ENCODE measurements at regions not wholly inside any gene's neighbourhood (a gene's known extent, or its start where the extent isn't known, plus 50 kb on each side); places are given as distances from the start of the nearest gene placed in this dataset.
"Not testable (repeated sequence)": the region's sequence is repeated elsewhere in the genome, so short reads cannot be mapped to it uniquely, and the experiment has no call there.

DNA sequence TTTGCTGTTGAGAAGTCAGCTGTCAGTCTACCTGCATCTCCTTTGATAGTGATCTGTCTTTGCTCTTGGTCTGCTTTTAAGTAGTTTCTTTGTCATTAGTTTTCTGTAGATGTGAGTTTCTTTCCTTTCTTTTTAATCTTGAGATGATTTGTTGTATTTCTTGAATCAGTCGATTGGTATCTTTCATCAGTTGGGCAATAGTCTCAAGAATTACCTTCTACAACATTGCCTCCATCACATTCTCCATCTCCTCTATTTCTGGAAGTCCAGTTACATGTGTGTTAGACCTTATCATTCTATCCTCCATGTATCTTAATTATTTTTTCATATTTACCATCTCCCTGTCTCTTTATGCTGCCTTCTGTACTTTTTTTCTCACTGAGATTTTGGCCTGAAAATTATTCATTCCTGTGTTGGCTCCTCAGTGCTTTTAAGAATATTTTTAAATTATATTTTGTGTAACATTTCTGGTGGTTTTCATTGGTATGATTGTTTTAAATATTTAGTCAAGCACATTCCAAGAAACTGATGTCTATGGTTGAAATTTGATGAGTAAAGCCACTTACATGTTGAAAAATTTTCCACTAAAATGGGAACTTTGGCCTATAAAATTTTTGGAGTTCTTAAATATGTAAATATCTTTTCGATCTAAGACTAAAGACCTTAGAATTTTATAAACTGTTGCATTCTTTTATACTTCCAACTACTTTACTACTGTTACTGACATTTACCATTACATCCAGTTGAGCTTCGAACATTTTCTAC lies 239.5 kb upstream of the MGAT5 start:
- DNase-seq (ENCODE audit: low spot score) = no peak

- no peak for DNase-seq (ENCODE audit: low spot score)
Observed at GRCh38 chr2:134019871-134020270, 234.0 kb upstream of the MGAT5 start.

DNA sequence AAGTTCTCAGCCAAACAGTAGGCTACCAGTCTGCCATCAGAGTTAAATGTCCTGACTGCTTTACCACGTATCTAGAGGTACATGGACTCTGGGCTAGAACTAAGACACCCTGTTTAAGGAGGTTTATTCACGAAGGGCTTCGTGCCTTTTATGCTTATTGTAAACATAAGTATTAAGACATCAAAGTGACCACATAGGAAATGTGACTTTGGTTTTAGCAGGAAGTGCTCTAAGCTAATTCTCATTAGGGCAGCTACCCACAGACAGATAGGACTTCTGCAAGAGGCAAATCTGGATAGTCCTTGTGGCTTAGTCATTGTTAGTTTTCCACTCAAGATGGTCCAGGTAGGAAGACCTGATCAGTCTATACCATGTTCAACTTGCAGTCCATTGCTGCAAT lies 233.3 kb upstream of the MGAT5 start:
- no peak for DNase-seq (ENCODE audit: low spot score)

- no peak for DNase-seq (ENCODE audit: low spot score)
Observed at GRCh38 chr2:134021830-134022524, 231.9 kb upstream of the MGAT5 start.

DNA sequence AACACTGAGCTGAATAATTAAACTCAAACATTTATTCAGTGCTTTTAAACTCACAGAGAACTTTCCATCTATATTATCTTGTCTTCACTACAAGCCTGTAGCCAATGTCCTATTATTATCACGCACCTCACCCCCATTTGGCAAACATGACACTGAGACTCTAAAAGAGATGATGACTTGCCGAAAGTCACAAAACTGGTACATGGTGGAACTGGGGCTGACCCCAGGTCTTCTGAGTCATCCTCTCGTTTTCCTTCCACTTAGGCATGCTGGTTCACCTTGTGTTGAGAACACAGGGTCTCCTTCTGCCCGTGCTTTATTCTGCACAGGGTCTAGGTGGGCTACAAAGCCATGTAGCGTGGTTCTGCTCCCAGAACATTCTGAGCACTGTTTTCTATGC lies 230.0 kb upstream of the MGAT5 start:
- no peak for DNase-seq (ENCODE audit: low spot score)

GRCh38 chr2:134027980-134028379 lies 225.9 kb upstream of the MGAT5 start:
- DNase-seq (ENCODE audit: low spot score) = no peak

- DNase-seq (ENCODE audit: low spot score) = peak; percentile 46
Observed at GRCh38 chr2:134029418-134029817, 224.5 kb upstream of the MGAT5 start.

DNA sequence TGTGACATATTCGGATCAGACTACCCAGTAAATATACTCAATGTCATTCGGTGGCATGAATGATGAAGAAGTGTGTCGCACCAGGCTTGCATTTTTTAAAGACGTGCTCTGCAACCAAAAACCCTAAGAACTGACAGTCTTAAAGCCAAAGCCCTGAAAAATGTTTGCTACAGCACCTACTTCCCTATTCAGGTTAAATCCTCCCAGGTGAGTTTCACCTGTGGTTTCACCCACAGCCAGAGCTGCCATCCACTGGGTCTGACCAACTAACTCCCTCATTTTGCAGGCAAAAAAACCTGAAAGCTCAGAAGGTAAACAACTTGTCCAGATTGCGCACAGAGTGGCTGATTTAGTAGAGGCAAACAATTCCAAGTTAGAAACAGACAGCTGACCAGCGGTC lies 222.3 kb upstream of the MGAT5 start:
- DNase-seq (ENCODE audit: low spot score) = no peak

DNA sequence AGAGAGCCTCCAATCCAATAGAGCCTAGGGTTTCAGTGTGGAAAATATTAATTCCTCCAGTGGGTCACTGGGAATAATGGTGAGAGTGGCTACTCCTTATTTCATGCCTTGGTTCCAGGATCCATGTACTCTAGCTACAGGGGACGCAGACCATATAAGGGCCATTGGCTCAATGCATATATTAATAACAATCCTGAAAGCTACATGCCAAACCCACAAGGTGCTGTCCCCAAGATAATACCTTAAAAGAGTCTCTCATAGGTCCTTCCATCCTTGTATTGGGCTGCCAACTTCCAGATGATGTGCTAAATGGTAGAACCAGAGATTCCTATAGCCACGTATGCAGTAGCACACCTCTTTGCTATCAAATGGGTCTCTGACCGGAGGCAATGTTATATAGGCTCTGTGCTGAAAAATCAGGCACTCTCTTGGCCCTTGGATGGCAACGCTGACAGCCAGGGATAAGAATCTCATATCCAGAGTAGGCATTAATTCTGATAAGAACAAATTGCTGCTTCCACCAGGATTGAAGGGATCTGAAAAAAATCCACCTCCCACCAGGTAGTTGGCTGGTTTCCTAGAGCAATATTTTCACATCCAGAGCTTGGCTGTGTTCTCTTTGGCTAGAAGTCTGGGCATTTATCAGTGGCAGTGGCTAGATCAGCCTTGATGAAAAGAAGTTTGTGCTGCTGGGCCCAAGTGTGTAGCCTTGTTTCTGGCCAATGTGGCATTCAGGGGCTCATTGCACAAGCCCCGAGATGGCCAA lies 218.1 kb upstream of the MGAT5 start:
- no peak for DNase-seq (ENCODE audit: low spot score)

DNA sequence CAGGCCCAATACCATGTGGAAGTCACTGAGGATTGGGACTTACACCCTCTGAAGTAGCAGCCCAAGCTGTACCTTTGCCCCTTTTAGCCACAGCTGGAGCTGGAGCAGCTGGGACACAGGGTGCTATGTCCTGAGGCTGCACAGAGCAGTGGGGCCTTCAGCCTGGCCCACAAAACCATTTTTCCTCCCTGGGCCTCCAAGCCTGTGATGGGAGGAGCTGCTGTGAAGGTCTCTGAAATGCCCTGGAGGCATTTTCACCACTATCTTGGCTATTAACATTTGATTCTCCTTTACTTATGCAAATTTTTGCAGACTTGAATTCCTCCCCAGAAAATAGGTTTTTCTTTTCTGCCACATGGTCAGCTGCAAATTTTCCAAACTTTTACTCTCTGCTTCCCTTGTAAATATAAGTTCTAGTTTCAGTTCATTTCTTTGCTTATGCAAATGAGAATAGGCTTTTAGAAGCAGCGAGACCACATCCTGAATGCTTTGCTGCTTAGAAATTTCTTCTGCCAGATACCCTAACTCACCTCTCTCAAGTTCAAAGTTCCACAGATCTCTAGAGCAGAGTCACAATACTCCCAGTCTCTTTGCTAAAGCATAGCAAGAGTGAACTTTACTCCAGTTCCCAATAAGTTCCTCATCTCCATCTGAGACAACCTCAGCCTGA lies 213.8 kb upstream of the MGAT5 start:
- no peak for DNase-seq (ENCODE audit: low spot score)

DNA sequence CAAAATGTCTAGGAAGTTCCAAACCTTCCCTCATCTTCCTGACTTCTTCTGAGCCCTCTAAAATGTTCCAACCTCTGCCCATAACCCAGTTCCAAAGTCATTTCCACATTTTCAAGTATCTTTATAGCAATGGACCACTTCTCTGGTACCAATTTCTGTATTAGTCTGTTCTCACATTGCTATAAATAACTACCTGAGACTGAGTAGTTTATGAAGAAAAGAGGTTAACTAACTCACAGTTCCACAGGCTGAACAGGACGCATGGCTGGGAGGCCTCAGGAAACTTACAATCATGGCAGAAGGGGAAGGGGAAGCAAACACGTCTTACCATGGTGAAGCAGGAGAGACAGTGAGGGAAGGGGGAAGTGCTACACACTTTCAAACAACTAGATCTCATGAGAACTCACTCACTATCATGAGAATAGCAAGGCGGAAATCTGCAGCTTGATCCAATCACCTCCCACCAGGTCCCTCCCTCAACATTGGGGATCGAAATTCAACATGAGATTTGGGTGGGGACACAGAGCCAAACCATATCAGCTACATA lies 213.2 kb upstream of the MGAT5 start:
- DNase-seq (ENCODE audit: low spot score) = not testable (repeated sequence)

- no peak for DNase-seq (ENCODE audit: low spot score)
Observed at GRCh38 chr2:134041877-134042276, 212.0 kb upstream of the MGAT5 start.

DNA sequence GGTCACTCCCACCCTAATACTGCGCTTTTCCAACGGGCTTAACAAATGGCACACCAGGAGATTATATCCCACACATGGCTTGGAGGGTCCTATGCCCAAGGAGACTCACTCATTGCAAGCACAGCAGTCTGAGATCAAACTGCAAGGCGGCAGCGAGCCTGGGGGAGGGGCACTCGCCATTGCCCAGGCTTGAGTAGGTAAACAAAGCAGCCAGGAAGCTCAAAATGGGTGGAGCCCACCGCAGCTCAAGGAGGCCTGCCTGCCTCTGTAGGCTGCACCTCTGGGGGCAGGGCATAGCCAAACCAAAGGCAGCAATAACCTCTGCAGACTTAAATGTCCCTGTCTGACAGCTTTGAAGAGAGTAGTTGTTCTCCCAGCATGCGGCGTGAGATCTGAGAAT lies 210.8 kb upstream of the MGAT5 start:
- not testable (repeated sequence) for DNase-seq (ENCODE audit: low spot score)

GRCh38 chr2:134052173-134052572 lies 201.7 kb upstream of the MGAT5 start:
- DNase-seq (ENCODE audit: low spot score) = no peak

GRCh38 chr2:134056173-134056572 lies 197.7 kb upstream of the MGAT5 start:
- DNase-seq (ENCODE audit: low spot score) = no peak

- DNase-seq (ENCODE audit: low spot score) = not testable (repeated sequence)
Observed at GRCh38 chr2:134061066-134061465, 192.8 kb upstream of the MGAT5 start.

DNA sequence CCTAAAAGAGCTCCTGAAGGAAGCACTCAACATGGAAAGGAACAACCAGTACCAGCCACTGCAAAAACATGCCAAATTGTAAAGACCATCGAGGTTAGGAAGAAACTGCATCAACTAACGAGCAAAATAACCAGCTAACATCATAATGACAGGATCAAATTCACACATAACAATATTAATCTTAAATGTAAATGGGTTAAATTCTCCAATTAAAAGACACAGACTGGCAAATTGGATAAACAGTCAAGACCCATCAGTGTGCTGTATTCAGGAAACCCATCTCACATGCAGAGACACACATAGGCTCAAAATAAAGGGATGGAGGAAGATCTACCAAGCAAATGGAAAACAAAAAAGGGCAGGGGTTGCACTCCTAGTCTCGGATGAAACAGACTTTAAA lies 191.6 kb upstream of the MGAT5 start:
- not testable (repeated sequence) for DNase-seq (ENCODE audit: low spot score)

DNA sequence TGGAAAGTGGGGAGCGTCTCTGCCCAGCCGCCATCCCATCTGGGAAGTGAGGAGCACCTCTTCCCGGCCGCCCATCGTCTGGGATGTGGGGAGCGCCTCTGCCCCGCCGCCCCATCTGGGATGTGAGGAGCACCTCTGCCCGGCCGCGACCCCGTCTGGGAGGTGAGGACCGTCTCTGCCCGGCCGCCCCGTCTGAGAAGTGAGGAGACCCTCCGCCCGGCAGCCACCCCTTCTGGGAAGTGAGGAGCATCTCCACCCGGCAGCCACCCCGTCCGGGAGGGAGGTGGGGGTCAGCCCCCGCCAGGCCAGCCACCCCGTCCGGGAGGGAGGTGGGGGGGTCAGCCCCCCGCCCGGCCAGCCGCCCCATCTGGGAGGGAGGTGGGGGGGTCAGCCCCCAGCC lies 190.0 kb upstream of the MGAT5 start:
- DNase-seq (ENCODE audit: low spot score) = not testable (repeated sequence)

GRCh38 chr2:134070281-134070741 lies 183.6 kb upstream of the MGAT5 start:
- DNase-seq (ENCODE audit: low spot score) = no peak

- no peak for DNase-seq (ENCODE audit: low spot score)
Observed at GRCh38 chr2:134072341-134072740, 181.5 kb upstream of the MGAT5 start.

- peak; percentile 35 for DNase-seq (ENCODE audit: low spot score)
Observed at GRCh38 chr2:134073023-134073422, 180.8 kb upstream of the MGAT5 start.

GRCh38 chr2:134074619-134075018 lies 179.3 kb upstream of the MGAT5 start:
- DNase-seq (ENCODE audit: low spot score) = no peak

All from umbilical cord (tissue), 1 donor.